Nephron (organoid): ENCODE measurements at regions not wholly inside any gene's neighbourhood (a gene's known extent, or its start where the extent isn't known, plus 50 kb on each side); places are given as distances from the start of the nearest gene placed in this dataset.

Source experiments
- H3K27ac Mint-ChIP-seq, 3 experiments: 2 replicates each; pipeline ENCODE4 v1.8.0; 2020; ENCODE audit warnings: mixed read lengths in 3 of 3, mild to moderate bottlenecking in 2 of 3, moderate library complexity in 1 of 3
- H3K27me3 Mint-ChIP-seq: 2 replicates; pipeline ENCODE4 v1.8.0; 2021; ENCODE audit warnings: low read depth, mild to moderate bottlenecking, moderate library complexity, mixed read lengths
- H3K36me3 Mint-ChIP-seq: 2 replicates; pipeline ENCODE4 v1.8.0; 2020; ENCODE audit warnings: low read depth, mixed read lengths
- H3K4me1 Mint-ChIP-seq: 2 replicates; pipeline ENCODE4 v1.8.0; 2020; ENCODE audit warnings: mixed read lengths
- H3K4me3 Mint-ChIP-seq, 3 experiments: 2 replicates each; pipeline ENCODE4 v1.8.0; 2020; ENCODE audit warnings: mild to moderate bottlenecking in 3 of 3, mixed read lengths in 3 of 3, moderate library complexity in 2 of 3
- H3K9me3 Mint-ChIP-seq: 2 replicates; pipeline ENCODE4 v1.8.0; 2020; ENCODE audit warnings: mixed read lengths
- TF ChIP-seq, protein P1 (sequence below), 3 experiments: fragments of 200-600 bp; sonication (generic); IDR thresholded peaks; one replicate each; pipeline ENCODE4 v1.5.0; 2021; ENCODE audit warnings: antibody characterized with exemption in 3 of 3; ENCODE audit not compliant: unreplicated experiment in 3 of 3

DNA sequence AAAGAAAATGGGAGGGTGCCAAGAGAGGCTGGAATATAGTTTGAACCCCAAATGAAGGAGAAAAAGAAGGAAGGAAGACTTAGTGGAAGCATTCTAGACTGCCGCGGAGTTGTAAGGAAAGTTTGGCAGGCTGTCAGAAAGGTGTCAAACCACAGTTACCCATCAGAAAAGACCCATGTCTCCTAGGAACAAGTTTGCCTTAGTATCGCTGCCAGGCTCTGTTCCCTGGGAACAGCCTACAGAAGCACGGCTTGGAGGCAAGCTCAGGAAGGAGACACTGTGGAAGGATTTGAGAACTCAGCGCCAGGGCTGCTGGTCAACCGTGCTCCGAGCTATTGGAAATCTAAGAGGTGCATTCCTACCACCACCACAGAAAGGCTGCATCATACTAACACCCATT is 197.4 kb downstream of the RRAGC start:
- Mint-ChIP-seq H3K27ac (no peak overlapping the region), H3K4me3 (no peak overlapping the region), H3K27me3 (peaks cover 39% of the 10 kb centered on the region), H3K9me3 (peaks cover 17% of the 10 kb centered on the region), H3K4me1 (no peaks in the 10 kb centered on the region), H3K36me3 (no peaks in the 10 kb centered on the region)
- TF ChIP-seq, protein P1, sequence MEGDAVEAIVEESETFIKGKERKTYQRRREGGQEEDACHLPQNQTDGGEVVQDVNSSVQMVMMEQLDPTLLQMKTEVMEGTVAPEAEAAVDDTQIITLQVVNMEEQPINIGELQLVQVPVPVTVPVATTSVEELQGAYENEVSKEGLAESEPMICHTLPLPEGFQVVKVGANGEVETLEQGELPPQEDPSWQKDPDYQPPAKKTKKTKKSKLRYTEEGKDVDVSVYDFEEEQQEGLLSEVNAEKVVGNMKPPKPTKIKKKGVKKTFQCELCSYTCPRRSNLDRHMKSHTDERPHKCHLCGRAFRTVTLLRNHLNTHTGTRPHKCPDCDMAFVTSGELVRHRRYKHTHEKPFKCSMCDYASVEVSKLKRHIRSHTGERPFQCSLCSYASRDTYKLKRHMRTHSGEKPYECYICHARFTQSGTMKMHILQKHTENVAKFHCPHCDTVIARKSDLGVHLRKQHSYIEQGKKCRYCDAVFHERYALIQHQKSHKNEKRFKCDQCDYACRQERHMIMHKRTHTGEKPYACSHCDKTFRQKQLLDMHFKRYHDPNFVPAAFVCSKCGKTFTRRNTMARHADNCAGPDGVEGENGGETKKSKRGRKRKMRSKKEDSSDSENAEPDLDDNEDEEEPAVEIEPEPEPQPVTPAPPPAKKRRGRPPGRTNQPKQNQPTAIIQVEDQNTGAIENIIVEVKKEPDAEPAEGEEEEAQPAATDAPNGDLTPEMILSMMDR (IDR thresholded peaks at IDR 0.05; ENCODE audit: unreplicated experiment in 3 of 3) = no peak

DNA sequence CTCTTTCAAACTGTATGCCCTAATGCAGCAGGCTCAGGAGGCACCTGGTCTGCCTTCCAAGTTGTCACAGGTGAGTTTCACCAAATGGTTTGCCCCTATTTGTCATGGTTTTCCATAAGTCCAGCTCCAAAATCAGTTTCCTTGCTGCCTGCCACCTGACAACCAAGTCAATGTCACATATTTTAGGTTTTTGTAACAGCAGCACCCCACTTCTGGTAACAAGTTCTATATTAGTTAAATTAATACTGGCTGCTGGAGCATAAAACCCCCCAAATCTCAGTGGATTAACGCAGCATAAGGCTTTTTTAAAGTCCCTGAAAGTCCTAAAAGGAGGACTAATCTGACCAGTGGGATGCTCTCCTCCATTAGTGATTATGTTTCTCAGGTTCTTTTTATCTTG is 200.7 kb downstream of the RRAGC start:
- Mint-ChIP-seq H3K4me1 (no peaks in the 10 kb centered on the region), H3K4me3 (no peak overlapping the region), H3K27me3 (peaks cover 45% of the 10 kb centered on the region), H3K9me3 (peaks cover 15% of the 10 kb centered on the region), H3K36me3 (no peaks in the 10 kb centered on the region), H3K27ac (no peak overlapping the region)
- TF ChIP-seq, protein P1 (IDR thresholded peaks at IDR 0.05; ENCODE audit: unreplicated experiment in 3 of 3) = no peak

DNA sequence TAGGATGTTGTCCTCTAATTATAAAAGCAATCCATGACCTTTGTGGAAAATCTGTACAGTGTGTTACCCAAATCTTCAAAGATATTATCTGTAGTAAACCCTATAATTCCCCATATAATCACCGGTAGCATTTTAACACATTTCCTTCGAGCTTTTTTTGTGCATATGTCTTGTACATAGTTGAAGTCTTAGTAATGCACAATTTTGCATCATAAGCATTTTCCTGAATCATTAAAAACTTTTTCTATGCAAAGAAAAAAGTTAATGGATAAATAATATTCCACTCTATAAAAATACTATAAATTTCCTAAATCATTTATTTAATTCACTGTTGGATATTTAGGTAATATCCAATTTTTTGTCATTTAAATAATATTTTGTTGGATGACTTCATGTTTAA is 201.7 kb downstream of the RRAGC start:
- no peaks in the 10 kb centered on the region for H3K4me1 Mint-ChIP-seq
- no peak overlapping the region for H3K27ac Mint-ChIP-seq
- H3K4me3 Mint-ChIP-seq = no peak overlapping the region
- H3K9me3 Mint-ChIP-seq = peaks cover 11% of the 10 kb centered on the region
- H3K27me3 Mint-ChIP-seq = peaks cover 42% of the 10 kb centered on the region
- TF ChIP-seq, protein P1 (IDR thresholded peaks at IDR 0.05; ENCODE audit: unreplicated experiment in 3 of 3) = no peak
- H3K36me3 Mint-ChIP-seq = no peaks in the 10 kb centered on the region

DNA sequence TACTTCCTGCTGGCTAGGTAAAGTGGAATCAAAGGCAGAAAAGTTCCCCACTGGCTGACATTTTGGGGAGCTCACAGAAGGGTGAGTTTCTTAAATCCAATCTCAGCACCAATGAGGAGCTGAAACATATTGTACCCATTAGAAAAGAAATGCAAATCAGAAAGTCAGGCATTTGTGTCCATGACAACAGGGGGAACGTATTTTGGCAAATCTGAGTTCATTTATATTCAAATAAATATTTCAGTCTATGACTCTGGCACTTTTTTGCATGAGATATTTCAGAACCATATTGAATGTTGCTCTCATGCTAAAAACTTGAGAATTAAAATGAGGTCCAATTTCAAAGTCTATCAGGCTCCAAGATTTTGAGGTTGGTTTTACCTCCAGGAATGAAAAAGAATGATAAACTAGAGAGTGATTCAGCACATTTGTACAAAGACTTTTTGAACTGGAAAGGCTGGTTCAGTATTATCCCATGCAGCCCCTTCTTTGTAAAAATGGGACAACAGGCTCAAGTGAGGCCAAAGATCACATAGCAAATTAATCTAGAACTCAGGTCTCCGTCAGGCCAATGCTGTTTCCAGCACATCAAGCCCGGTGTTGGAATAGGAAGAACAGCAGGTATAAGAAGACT is 202.2 kb downstream of the RRAGC start:
- TF ChIP-seq, protein P1 (IDR thresholded peaks at IDR 0.05; ENCODE audit: unreplicated experiment in 3 of 3) = no peak
- H3K4me3 Mint-ChIP-seq = no peak overlapping the region
- H3K36me3 Mint-ChIP-seq = no peaks in the 10 kb centered on the region
- H3K27ac Mint-ChIP-seq = no peak overlapping the region
- peaks cover 36% of the 10 kb centered on the region for H3K27me3 Mint-ChIP-seq
- H3K4me1 Mint-ChIP-seq = no peaks in the 10 kb centered on the region
- H3K9me3 Mint-ChIP-seq = peaks cover 11% of the 10 kb centered on the region

DNA sequence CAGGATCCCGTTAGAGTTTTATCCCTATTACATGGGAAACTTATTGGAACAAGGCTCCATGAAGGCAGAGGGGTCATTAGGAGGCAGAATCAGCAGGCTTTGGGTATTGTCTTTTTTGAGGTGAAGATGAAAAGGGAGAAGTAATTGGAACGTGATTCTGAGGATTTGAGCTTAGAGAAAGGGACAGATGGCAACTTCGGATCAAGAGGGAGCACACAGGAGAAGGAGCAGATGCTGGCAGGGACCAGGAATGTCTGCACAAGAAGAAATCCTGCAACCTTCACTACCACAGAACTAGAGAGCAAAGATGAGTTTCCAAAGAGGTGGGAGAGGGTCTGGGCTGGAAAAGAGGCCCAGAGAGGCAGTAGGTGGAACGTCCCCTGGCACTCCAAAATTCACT is 202.8 kb downstream of the RRAGC start:
- Mint-ChIP-seq H3K9me3 (peaks cover 11% of the 10 kb centered on the region), H3K4me1 (no peaks in the 10 kb centered on the region), H3K4me3 (no peak overlapping the region), H3K36me3 (no peaks in the 10 kb centered on the region), H3K27me3 (peaks cover 30% of the 10 kb centered on the region), H3K27ac (no peak overlapping the region)
- TF ChIP-seq, protein P1 (IDR thresholded peaks at IDR 0.05; ENCODE audit: unreplicated experiment in 3 of 3) = no peak

DNA sequence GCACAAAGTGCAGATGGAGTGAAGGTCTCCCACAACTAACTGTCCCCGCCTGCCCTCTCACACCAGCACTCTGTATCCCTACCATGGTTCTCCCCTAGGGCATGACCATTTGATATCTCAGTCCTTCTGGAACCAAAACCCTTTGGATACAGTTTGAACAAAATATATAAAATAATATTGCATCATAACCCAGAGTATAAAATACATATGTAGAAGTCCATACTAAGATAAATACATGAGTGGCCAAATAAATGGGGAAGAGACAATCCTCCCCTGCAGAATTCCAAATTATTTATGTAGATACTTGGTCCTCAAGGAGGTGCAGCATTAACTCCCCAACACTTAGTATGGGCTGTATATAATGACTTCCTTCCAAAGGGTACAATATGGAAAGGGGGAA is 207.4 kb downstream of the RRAGC start:
- TF ChIP-seq, protein P1 (IDR thresholded peaks at IDR 0.05; ENCODE audit: unreplicated experiment in 3 of 3) = no peak
- H3K4me3 Mint-ChIP-seq = no peak overlapping the region
- H3K27me3 Mint-ChIP-seq = peaks cover 28% of the 10 kb centered on the region
- H3K27ac Mint-ChIP-seq = no peak overlapping the region
- no peaks in the 10 kb centered on the region for H3K4me1 Mint-ChIP-seq
- peaks cover 3% of the 10 kb centered on the region for H3K36me3 Mint-ChIP-seq
- H3K9me3 Mint-ChIP-seq = peaks cover 9% of the 10 kb centered on the region
